ENCODE measurements at regions not wholly inside any gene's neighbourhood (a gene's known extent, or its start where the extent isn't known, plus 50 kb on each side); places are given as distances from the start of the nearest gene placed in this dataset.

GRCh38 chr7:25949736-25950487, 202.1 kb upstream of the NFE2L3 start:
- TF ChIP-seq CTCF (conservative IDR thresholded peaks at IDR 0.05; ENCODE audit: low read depth, low read length) (no peak), EZH2 (IDR thresholded peaks at IDR 0.05; ENCODE audit: borderline replicate concordance, low read depth, low read length, poor library complexity, severe bottlenecking) (no peak)
